SK-N-SH (cell line): ENCODE measurements at regions not wholly inside any gene's neighbourhood (a gene's known extent, or its start where the extent isn't known, plus 50 kb on each side); places are given as distances from the start of the nearest gene placed in this dataset.
A peak's percentile ranks its signal among the peaks of the same experiment; 100 is the strongest.

Source experiments
- CTCF ChIA-PET: fragments of 300-600, 350-600 bp; formaldehyde crosslinking; extraction: SDS; loops from one replicate; lab custom pipeline; 2021; lab: Yijun Ruan, JAX
- POLR2A ChIA-PET: fragments of 350-600 bp; sonication (Branson Sonifier 250); formaldehyde crosslinking; extraction: SDS; loops from one replicate; lab custom pipeline; 2020; ENCODE audit warnings: antibody characterized with exemption, inconsistent platforms; lab: Yijun Ruan, JAX
- DNase-seq: peaks from one replicate; pipeline ENCODE4 v3.0.0; 2012
- H2AFZ ChIP-seq: fragments of 200-600 bp; sonication (generic); 2 replicates; pipeline ENCODE4 v1.8.1; 2016; ENCODE audit warnings: antibody characterized with exemption, mild to moderate bottlenecking, low read depth
- H3F3A ChIP-seq: fragments of 200-600 bp; sonication (generic); replicated peaks from 2 replicates; pipeline ENCODE3; 2016; ENCODE audit warnings: antibody characterized with exemption, mild to moderate bottlenecking; ENCODE audit not compliant: insufficient read depth
- H3K27ac ChIP-seq, 2 experiments: fragments of 200-500 bp in 1 of 2; fragments of 200-600 bp in 1 of 2; sonication (Bioruptor generic) in 1 of 2; sonication (generic), shearing (Covaris generic) in 1 of 2; 2 replicates each; pipeline versions ENCODE4 v1.5.1 to v1.6.1; 2014 to 2016; ENCODE audit warnings: low read depth in 2 of 2, inconsistent platforms in 1 of 2, low read length in 1 of 2, mild to moderate bottlenecking in 1 of 2, mixed read lengths in 1 of 2
- H3K27me3 ChIP-seq: fragments of 200-600 bp; sonication (generic), shearing (Covaris generic); 2 replicates; pipeline ENCODE4 v1.6.1; 2016; ENCODE audit warnings: mixed run types; ENCODE audit not compliant: insufficient read depth
- H3K36me3 ChIP-seq, 2 experiments: fragments of 200-500 bp in 1 of 2; fragments of 200-600 bp in 1 of 2; sonication (Bioruptor generic) in 1 of 2; sonication (generic) in 1 of 2; replicated peaks in 1 of 2; 2 replicates each; pipeline versions ENCODE3 to v1.5.1; 2014 to 2016; ENCODE audit warnings: low read length in 1 of 2, mild to moderate bottlenecking in 1 of 2; ENCODE audit not compliant: insufficient read depth in 2 of 2, control insufficient read depth in 1 of 2
- H3K4me1 ChIP-seq, 2 experiments: fragments of 200-500 bp in 1 of 2; fragments of 200-600 bp in 1 of 2; sonication (Bioruptor generic) in 1 of 2; sonication (generic), shearing (Covaris generic) in 1 of 2; 2 replicates each; pipeline versions ENCODE4 v1.5.1 to v1.6.1; 2014 to 2016; ENCODE audit warnings: low read depth in 1 of 2, low read length in 1 of 2, mixed run types in 1 of 2; ENCODE audit not compliant: insufficient read depth in 2 of 2, control insufficient read depth in 1 of 2
- H3K4me2 ChIP-seq: fragments of 200-600 bp; sonication (generic), shearing (Covaris generic); 2 replicates; pipeline ENCODE4 v1.6.1; 2017; ENCODE audit warnings: mixed run types
- H3K4me3 ChIP-seq, 2 experiments: fragments of 200-500 bp in 1 of 2; fragments of 200-600 bp in 1 of 2; sonication (Bioruptor generic) in 1 of 2; sonication (generic), shearing (Covaris generic) in 1 of 2; 2 replicates each; pipeline versions ENCODE4 v1.5.1 to v1.8.1; 2014 to 2016; ENCODE audit warnings: low read depth in 2 of 2, inconsistent platforms in 1 of 2, low read length in 1 of 2, mild to moderate bottlenecking in 1 of 2, mixed read lengths in 1 of 2, moderate library complexity in 1 of 2
- H3K79me2 ChIP-seq: fragments of 200-600 bp; sonication (generic); 2 replicates; pipeline ENCODE4 v1.8.1; 2017; ENCODE audit warnings: mild to moderate bottlenecking; ENCODE audit not compliant: insufficient read depth
- H3K9ac ChIP-seq: fragments of 200-600 bp; sonication (generic); 2 replicates; pipeline ENCODE4 v1.6.1; 2017; ENCODE audit warnings: mixed run types
- H3K9me2 ChIP-seq: fragments of 200-600 bp; sonication (generic); 2 replicates; pipeline ENCODE4 v1.6.1; 2017; ENCODE audit warnings: mixed run types
- H3K9me3 ChIP-seq: fragments of 200-600 bp; sonication (generic); 2 replicates; pipeline ENCODE4 v1.6.1; 2017; ENCODE audit warnings: mixed run types, mild to moderate bottlenecking, moderate library complexity
- H4K20me1 ChIP-seq: fragments of 200-600 bp; sonication (generic); 2 replicates; pipeline ENCODE4 v1.6.1; 2017; ENCODE audit warnings: mild to moderate bottlenecking, mixed run types; ENCODE audit not compliant: insufficient read depth
- CHD2 ChIP-seq: fragments of 150-350 bp; IDR thresholded peaks from 2 replicates; pipeline ENCODE4 v1.6.1; 2018; ENCODE audit warnings: low read length; ENCODE audit not compliant: partially characterized antibody
- ELF1 ChIP-seq: IDR thresholded peaks from 2 replicates; pipeline ENCODE4 v1.4.0; 2012
- EP300 ChIP-seq, 2 experiments: IDR thresholded peaks; 2 replicates each; pipeline versions ENCODE4 v1.4.0 to v1.6.1; 2012; ENCODE audit warnings: borderline replicate concordance in 1 of 2, low read depth in 1 of 2, low read length in 1 of 2
- FOSL2 ChIP-seq: IDR thresholded peaks from 2 replicates; pipeline ENCODE4 v1.4.0; 2012; ENCODE audit warnings: low read depth, mild to moderate bottlenecking, moderate library complexity, borderline replicate concordance
- FOXM1 ChIP-seq: IDR thresholded peaks from 2 replicates; pipeline ENCODE4 v1.4.0; 2012; ENCODE audit warnings: low read depth, mild to moderate bottlenecking
- GATA2 ChIP-seq: sonication (generic); formaldehyde crosslinking; IDR thresholded peaks from 2 replicates; pipeline ENCODE4 v1.5.0; 2020; ENCODE audit warnings: mild to moderate bottlenecking, missing genetic modification reagents
- JUND ChIP-seq: IDR thresholded peaks from 2 replicates; pipeline ENCODE4 v1.4.0; 2012
- MEF2A ChIP-seq: IDR thresholded peaks from 2 replicates; pipeline ENCODE4 v1.4.0; 2012; ENCODE audit warnings: low read depth, borderline replicate concordance
- MXI1 ChIP-seq: IDR thresholded peaks from 2 replicates; pipeline ENCODE4 v1.6.1; 2012; ENCODE audit warnings: mild to moderate bottlenecking, low read depth, low read length, improper control_type of control experiment
- NFIC ChIP-seq: IDR thresholded peaks from 2 replicates; pipeline ENCODE4 v1.4.0; 2012; ENCODE audit warnings: borderline replicate concordance
- PBX3 ChIP-seq: IDR thresholded peaks from 2 replicates; pipeline ENCODE4; 2012
- POLR2AphosphoS5 ChIP-seq: IDR thresholded peaks from 2 replicates; pipeline ENCODE4 v1.6.1; 2012; ENCODE audit warnings: low read depth, low read length
- RFX5 ChIP-seq: IDR thresholded peaks from 2 replicates; pipeline ENCODE4 v1.6.1; 2012; ENCODE audit warnings: mild to moderate bottlenecking, improper control_type of control experiment, low read length
- SIN3A ChIP-seq: IDR thresholded peaks from 2 replicates; pipeline ENCODE4 v1.6.1; 2012; ENCODE audit warnings: low read depth, mild to moderate bottlenecking, low read length, moderate library complexity, borderline replicate concordance
- SMC3 ChIP-seq: IDR thresholded peaks from 2 replicates; pipeline ENCODE4 v1.6.1; 2012; ENCODE audit warnings: low read depth, low read length, improper control_type of control experiment
- TAF1 ChIP-seq: IDR thresholded peaks from 2 replicates; pipeline ENCODE4 v1.6.1; 2012; ENCODE audit warnings: low read depth, mild to moderate bottlenecking, low read length, moderate library complexity, borderline replicate concordance
- TCF12 ChIP-seq: IDR thresholded peaks from 2 replicates; pipeline ENCODE4 v1.4.0; 2012
- TEAD4 ChIP-seq: IDR thresholded peaks from 2 replicates; pipeline ENCODE4 v1.4.0; 2012; ENCODE audit warnings: mild to moderate bottlenecking, borderline replicate concordance; ENCODE audit not compliant: insufficient read depth
- USF2 ChIP-seq: fragments of 150-350 bp; IDR thresholded peaks from 2 replicates; pipeline ENCODE4 v1.6.1; 2017; ENCODE audit warnings: antibody characterized with exemption, low read length, low read depth, borderline replicate concordance
- WGBS: methylation state at CpG from one replicate; pipeline ENCODE4 v1.1.6; 2017; ENCODE audit warnings: low lambda C conversion rate; 5-methylcytosine and 5-hydroxymethylcytosine counted together
- TF ChIP-seq, protein P1 (sequence below): IDR thresholded peaks from 2 replicates; pipeline ENCODE4 v1.4.0; 2012; ENCODE audit warnings: low read depth, borderline replicate concordance

DNA sequence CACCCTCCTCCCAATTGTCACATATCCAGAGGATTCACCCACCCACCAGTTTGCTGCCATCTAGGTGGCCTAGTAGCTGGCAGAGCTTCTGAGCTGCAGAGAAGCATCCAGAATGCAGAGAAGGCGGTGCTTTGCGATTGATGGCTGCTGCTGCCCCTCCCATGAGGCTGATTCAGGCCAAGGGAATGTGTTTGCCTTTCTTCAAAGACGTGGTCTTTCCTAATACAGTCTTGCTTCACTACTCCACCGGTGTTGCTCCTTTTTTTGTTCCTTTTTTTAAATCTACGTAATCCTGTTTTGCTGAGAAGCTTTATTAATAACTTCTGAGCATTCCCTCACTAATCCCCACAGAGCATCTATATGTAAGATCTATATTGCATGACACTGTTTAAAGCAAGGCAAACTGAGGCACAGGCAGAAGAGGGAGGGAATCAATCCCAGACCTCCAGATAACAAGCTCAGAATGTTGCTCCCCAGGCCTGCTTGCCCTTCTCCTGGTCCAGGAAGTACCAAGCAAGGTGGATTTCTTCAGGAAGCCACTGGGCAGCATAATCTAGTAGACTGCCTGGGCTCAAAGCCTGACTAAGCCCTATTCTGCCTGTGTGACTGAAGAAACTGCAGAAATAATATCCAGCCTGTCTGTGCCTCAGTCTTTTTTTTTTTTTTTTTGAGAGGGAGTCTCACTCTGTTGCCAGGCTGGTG, 275.5 kb upstream of the FMN2 start:
- Histone ChIP-seq H3F3A (peaks cover 14% of the 10 kb centered on the region), H3K79me2 (no peaks in the 10 kb centered on the region), H2AFZ (no peak overlapping the region; the same call in 1 of the 2 replicates), H3K27ac (peak overlapping the region in 1 of 2 experiments; percentile 62; a peak in 2 of 4 replicates), H3K36me3 (no peaks in the 10 kb centered on the region), H3K4me1 (peaks cover 13 to 24% of the 10 kb centered on the region in 2 experiments; a peak in 3 of 4 replicates), H3K4me2 (peak overlapping the region; percentile 37), H3K4me3 (no peak overlapping the region), H3K9me3 (no peaks in the 10 kb centered on the region), H3K27me3 (no peaks in the 10 kb centered on the region), H4K20me1 (no peaks in the 10 kb centered on the region), H3K9ac (no peak overlapping the region), H3K9me2 (no peaks in the 10 kb centered on the region)
- POLR2A ChIA-PET, result no interaction called here
- CTCF ChIA-PET, result interaction anchor here (1.0 to 1.4 kb wide), 3 partner anchors 11 to 160 kb away, joined by 3 to 5 read pairs (median 4); no protein-coding TSS in a partner anchor
- WGBS, result 21% methylated on average over 5 of the region's 5 CpGs
- DNase-seq, result no peak
- TF ChIP-seq PBX3 (peak; percentile 80), TCF12 (peak; percentile 33; the same call in 1 of the 2 replicates), SIN3A (no peak), FOSL2 (peak; percentile 65; the same call in 1 of the 2 replicates), JUND (peak; percentile 79), NFIC (no peak)

DNA sequence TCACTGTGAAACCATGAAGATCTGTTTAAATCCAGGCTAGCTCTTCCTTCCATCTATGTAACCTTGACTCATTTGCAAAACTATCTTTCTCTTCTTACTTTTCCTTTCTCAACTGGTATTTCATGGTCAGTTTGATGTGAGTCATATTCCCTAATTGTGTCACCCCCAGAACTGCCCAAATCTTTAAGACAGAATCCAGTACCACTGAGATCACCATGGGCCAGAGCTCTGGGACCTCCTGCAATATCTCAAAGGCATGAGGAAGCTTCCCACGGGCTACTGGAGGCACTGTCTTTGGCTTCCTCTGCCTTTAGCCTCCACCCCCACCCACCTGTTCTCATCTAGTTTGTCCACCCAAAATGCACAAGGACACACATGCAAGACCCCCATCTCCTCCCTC, 274.4 kb upstream of the FMN2 start:
- Histone ChIP-seq H3K27me3 (no peaks in the 10 kb centered on the region), H2AFZ (no peak overlapping the region), H3K36me3 (no peaks in the 10 kb centered on the region), H3K9me2 (no peaks in the 10 kb centered on the region), H3K4me1 (peaks cover 13 to 22% of the 10 kb centered on the region in 2 experiments; a peak in 3 of 4 replicates), H3K27ac (no peak overlapping the region; a peak in 1 of 4 replicates), H3F3A (peaks cover 14% of the 10 kb centered on the region), H3K9me3 (no peaks in the 10 kb centered on the region), H3K9ac (no peak overlapping the region), H3K79me2 (no peaks in the 10 kb centered on the region), H3K4me3 (no peak overlapping the region), H3K4me2 (no peak overlapping the region), H4K20me1 (no peaks in the 10 kb centered on the region)
- WGBS, result 89% methylated on average over 1 of the region's 1 CpG
- CTCF ChIA-PET, result interaction anchor here (0.6 to 1.9 kb wide), 3 partner anchors 12 to 81 kb away, joined by 3 to 6 read pairs (median 4); no protein-coding TSS in a partner anchor
- POLR2A ChIA-PET, result no interaction called here
- no peak for TF ChIP-seq POLR2AphosphoS5
- TF ChIP-seq TCF12, result peak; percentile 18; the same call in 1 of the 2 replicates
- no peak for DNase-seq

DNA sequence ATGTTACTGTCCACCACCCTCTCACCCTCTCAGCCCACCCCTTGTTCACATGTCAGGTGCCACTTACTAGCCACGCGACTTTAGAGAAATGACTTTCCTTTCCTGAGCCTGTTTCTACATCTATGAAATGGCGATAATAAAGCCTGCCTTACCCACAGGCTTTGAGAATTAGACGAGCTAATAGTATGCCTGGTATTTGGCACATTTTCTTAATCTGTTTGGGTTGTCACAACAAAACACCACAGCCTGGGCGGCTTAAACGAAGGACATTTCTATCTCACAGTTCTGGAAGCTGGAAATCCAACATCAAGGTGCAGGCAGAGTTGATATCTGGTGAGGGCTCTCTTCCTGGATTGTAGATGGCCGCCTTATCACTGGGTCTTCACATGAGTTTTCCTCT, 273.9 kb upstream of the FMN2 start:
- no peak overlapping the region for H3K4me2 ChIP-seq
- H3K9ac ChIP-seq, result no peak overlapping the region
- H3K79me2 ChIP-seq, result no peaks in the 10 kb centered on the region
- POLR2A ChIA-PET, result interaction anchor here (0.5 kb wide), 1 partner anchor 12 kb away, joined by 3 read pairs; no protein-coding TSS in a partner anchor
- 94% methylated on average over 7 of the region's 7 CpGs for WGBS
- H3K9me3 ChIP-seq, result no peaks in the 10 kb centered on the region
- no peak overlapping the region for H3K4me3 ChIP-seq
- no peak for TF ChIP-seq ELF1
- no peak for TF ChIP-seq TAF1
- no peak for TF ChIP-seq GATA2 (CRISPR knock-in tag)
- TF ChIP-seq FOXM1, result no peak
- no peak for TF ChIP-seq CHD2
- no peak for TF ChIP-seq MEF2A
- TF ChIP-seq EP300 (IDR thresholded peaks at IDR 0.05; ENCODE audit: borderline replicate concordance in 1 of 2, low read depth in 1 of 2, low read length in 1 of 2), result no peak
- no peak for TF ChIP-seq SIN3A
- TF ChIP-seq, protein P1, sequence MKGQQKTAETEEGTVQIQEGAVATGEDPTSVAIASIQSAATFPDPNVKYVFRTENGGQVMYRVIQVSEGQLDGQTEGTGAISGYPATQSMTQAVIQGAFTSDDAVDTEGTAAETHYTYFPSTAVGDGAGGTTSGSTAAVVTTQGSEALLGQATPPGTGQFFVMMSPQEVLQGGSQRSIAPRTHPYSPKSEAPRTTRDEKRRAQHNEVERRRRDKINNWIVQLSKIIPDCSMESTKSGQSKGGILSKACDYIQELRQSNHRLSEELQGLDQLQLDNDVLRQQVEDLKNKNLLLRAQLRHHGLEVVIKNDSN, result no peak
- no peak for TF ChIP-seq TEAD4
- no peak for TF ChIP-seq USF2
- TF ChIP-seq SMC3, result no peak
- no peak for TF ChIP-seq RFX5
- no peak for TF ChIP-seq POLR2AphosphoS5
- TF ChIP-seq MXI1, result no peak
- TF ChIP-seq, all 33 proteins: peak for 0
- no peak for DNase-seq
- Histone ChIP-seq H2AFZ (no peak overlapping the region), H3F3A (peaks cover 14% of the 10 kb centered on the region), H3K27me3 (no peaks in the 10 kb centered on the region), H4K20me1 (no peaks in the 10 kb centered on the region), H3K9me2 (no peaks in the 10 kb centered on the region), H3K27ac (no peak overlapping the region; a peak in 1 of 4 replicates), H3K4me1 (peaks cover 13 to 22% of the 10 kb centered on the region in 2 experiments; a peak in 3 of 4 replicates), H3K36me3 (no peaks in the 10 kb centered on the region)
- CTCF ChIA-PET, result interaction anchor here (1.2 to 1.9 kb wide), 2 partner anchors 15 to 80 kb away, joined by 3 to 6 read pairs; no protein-coding TSS in a partner anchor
